ENCODE measurements at regions not wholly inside any gene's neighbourhood (a gene's known extent, or its start where the extent isn't known, plus 50 kb on each side); places are given as distances from the start of the nearest gene placed in this dataset.

DNA sequence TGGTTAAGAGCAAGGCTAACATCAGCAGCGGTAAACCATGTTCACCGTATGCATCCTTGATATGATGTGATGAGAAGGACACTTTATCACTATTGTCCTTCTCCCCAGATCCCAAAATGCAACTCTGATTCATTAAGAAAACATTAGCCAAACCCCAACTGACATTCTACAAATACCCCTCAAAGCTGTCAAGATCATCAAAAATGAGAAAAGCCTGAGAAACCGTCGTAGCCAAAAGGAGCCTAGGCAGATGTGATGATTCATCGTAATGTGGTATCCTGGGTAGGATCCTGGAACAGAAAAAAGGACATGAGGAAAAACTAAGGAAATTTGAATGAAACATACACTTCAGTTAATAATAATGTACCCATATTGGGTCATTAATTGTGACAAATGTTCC is 67.3 kb upstream of the ST6GAL2 start:
- H3K4me3 Mint-ChIP-seq = no peak overlapping the region

More for the DNA sequence above, 67.3 kb upstream of the ST6GAL2 start:
- H3K4me2 ChIP-seq = no peak overlapping the region
- TF ChIP-seq, protein P1, sequence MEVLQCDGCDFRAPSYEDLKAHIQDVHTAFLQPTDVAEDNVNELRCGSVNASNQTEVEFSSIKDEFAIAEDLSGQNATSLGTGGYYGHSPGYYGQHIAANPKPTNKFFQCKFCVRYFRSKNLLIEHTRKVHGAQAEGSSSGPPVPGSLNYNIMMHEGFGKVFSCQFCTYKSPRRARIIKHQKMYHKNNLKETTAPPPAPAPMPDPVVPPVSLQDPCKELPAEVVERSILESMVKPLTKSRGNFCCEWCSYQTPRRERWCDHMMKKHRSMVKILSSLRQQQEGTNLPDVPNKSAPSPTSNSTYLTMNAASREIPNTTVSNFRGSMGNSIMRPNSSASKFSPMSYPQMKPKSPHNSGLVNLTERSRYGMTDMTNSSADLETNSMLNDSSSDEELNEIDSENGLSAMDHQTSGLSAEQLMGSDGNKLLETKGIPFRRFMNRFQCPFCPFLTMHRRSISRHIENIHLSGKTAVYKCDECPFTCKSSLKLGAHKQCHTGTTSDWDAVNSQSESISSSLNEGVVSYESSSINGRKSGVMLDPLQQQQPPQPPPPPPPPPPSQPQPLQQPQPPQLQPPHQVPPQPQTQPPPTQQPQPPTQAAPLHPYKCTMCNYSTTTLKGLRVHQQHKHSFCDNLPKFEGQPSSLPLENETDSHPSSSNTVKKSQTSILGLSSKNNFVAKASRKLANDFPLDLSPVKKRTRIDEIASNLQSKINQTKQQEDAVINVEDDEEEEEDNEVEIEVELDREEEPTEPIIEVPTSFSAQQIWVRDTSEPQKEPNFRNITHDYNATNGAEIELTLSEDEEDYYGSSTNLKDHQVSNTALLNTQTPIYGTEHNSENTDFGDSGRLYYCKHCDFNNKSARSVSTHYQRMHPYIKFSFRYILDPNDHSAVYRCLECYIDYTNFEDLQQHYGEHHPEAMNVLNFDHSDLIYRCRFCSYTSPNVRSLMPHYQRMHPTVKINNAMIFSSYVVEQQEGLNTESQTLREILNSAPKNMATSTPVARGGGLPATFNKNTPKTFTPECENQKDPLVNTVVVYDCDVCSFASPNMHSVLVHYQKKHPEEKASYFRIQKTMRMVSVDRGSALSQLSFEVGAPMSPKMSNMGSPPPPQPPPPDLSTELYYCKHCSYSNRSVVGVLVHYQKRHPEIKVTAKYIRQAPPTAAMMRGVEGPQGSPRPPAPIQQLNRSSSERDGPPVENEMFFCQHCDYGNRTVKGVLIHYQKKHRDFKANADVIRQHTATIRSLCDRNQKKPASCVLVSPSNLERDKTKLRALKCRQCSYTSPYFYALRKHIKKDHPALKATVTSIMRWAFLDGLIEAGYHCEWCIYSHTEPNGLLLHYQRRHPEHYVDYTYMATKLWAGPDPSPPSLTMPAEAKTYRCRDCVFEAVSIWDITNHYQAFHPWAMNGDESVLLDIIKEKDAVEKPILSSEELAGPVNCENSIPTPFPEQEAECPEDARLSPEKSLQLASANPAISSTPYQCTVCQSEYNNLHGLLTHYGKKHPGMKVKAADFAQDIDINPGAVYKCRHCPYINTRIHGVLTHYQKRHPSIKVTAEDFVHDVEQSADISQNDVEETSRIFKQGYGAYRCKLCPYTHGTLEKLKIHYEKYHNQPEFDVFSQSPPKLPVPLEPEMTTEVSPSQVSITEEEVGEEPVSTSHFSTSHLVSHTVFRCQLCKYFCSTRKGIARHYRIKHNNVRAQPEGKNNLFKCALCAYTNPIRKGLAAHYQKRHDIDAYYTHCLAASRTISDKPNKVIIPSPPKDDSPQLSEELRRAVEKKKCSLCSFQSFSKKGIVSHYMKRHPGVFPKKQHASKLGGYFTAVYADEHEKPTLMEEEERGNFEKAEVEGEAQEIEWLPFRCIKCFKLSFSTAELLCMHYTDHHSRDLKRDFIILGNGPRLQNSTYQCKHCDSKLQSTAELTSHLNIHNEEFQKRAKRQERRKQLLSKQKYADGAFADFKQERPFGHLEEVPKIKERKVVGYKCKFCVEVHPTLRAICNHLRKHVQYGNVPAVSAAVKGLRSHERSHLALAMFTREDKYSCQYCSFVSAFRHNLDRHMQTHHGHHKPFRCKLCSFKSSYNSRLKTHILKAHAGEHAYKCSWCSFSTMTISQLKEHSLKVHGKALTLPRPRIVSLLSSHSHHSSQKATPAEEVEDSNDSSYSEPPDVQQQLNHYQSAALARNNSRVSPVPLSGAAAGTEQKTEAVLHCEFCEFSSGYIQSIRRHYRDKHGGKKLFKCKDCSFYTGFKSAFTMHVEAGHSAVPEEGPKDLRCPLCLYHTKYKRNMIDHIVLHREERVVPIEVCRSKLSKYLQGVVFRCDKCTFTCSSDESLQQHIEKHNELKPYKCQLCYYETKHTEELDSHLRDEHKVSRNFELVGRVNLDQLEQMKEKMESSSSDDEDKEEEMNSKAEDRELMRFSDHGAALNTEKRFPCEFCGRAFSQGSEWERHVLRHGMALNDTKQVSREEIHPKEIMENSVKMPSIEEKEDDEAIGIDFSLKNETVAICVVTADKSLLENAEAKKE (CRISPR knock-in tag; IDR thresholded peaks at IDR 0.05) = no peak
- TF ChIP-seq STAT1 (IDR thresholded peaks at IDR 0.05; ENCODE audit: unreplicated experiment) = no peak
- TF ChIP-seq, protein P2, sequence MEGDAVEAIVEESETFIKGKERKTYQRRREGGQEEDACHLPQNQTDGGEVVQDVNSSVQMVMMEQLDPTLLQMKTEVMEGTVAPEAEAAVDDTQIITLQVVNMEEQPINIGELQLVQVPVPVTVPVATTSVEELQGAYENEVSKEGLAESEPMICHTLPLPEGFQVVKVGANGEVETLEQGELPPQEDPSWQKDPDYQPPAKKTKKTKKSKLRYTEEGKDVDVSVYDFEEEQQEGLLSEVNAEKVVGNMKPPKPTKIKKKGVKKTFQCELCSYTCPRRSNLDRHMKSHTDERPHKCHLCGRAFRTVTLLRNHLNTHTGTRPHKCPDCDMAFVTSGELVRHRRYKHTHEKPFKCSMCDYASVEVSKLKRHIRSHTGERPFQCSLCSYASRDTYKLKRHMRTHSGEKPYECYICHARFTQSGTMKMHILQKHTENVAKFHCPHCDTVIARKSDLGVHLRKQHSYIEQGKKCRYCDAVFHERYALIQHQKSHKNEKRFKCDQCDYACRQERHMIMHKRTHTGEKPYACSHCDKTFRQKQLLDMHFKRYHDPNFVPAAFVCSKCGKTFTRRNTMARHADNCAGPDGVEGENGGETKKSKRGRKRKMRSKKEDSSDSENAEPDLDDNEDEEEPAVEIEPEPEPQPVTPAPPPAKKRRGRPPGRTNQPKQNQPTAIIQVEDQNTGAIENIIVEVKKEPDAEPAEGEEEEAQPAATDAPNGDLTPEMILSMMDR (conservative IDR thresholded peaks at IDR 0.05; ENCODE audit: low read depth in 2 of 2) = no peak
- no peak for TF ChIP-seq ZNF331 (CRISPR knock-in tag; IDR thresholded peaks at IDR 0.05; ENCODE audit: low read depth)
- no peak for TF ChIP-seq NANOG (IDR thresholded peaks at IDR 0.05; ENCODE audit: borderline replicate concordance)
- TF ChIP-seq, protein P3, sequence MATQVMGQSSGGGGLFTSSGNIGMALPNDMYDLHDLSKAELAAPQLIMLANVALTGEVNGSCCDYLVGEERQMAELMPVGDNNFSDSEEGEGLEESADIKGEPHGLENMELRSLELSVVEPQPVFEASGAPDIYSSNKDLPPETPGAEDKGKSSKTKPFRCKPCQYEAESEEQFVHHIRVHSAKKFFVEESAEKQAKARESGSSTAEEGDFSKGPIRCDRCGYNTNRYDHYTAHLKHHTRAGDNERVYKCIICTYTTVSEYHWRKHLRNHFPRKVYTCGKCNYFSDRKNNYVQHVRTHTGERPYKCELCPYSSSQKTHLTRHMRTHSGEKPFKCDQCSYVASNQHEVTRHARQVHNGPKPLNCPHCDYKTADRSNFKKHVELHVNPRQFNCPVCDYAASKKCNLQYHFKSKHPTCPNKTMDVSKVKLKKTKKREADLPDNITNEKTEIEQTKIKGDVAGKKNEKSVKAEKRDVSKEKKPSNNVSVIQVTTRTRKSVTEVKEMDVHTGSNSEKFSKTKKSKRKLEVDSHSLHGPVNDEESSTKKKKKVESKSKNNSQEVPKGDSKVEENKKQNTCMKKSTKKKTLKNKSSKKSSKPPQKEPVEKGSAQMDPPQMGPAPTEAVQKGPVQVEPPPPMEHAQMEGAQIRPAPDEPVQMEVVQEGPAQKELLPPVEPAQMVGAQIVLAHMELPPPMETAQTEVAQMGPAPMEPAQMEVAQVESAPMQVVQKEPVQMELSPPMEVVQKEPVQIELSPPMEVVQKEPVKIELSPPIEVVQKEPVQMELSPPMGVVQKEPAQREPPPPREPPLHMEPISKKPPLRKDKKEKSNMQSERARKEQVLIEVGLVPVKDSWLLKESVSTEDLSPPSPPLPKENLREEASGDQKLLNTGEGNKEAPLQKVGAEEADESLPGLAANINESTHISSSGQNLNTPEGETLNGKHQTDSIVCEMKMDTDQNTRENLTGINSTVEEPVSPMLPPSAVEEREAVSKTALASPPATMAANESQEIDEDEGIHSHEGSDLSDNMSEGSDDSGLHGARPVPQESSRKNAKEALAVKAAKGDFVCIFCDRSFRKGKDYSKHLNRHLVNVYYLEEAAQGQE (IDR thresholded peaks at IDR 0.05; ENCODE audit: unreplicated experiment) = no peak
- no peak for TF ChIP-seq POLR2AphosphoS5 (IDR thresholded peaks at IDR 0.05; ENCODE audit: low read depth)
- TF ChIP-seq EZH2phosphoT487 (IDR thresholded peaks at IDR 0.05; ENCODE audit: unreplicated experiment) = no peak
- TF ChIP-seq ZNF114 (CRISPR knock-in tag; IDR thresholded peaks at IDR 0.05) = no peak
- no peak for TF ChIP-seq EZH2 (IDR thresholded peaks at IDR 0.05; ENCODE audit: low read depth, unreplicated experiment)
- TF ChIP-seq JUNB (IDR thresholded peaks at IDR 0.05; ENCODE audit: unreplicated experiment) = no peak
- H3K9me2 ChIP-seq (ENCODE audit: insufficient read depth) = 0 out of 2 replicates have a peak, but pooled peaks cover 6% of the 10 kb centered on the region
- H3K79me2 ChIP-seq (replicated peaks; ENCODE audit: insufficient read depth) = no peaks in the 10 kb centered on the region
- no peaks in the 10 kb centered on the region for H3K4me1 ChIP-seq (ENCODE audit: insufficient read depth)
- Mint-ChIP-seq H3K36me3 (ENCODE audit: low read depth) (no peaks in the 10 kb centered on the region), H3K9me3 (no peaks in the 10 kb centered on the region), H3K4me1 (peaks cover 4% of the 10 kb centered on the region; the same call in 2 of the 3 replicates), H3K27ac (no peak overlapping the region), H3K27me3 (ENCODE audit: insufficient read depth, low read depth, poor library complexity) (no peaks in the 10 kb centered on the region)
- H2AFZ ChIP-seq = no peak overlapping the region
- H3F3A ChIP-seq (replicated peaks; ENCODE audit: low read depth) = no peaks in the 10 kb centered on the region
- ATAC-seq (no peak), DNase-seq (ENCODE audit: low spot score) (no peak)
- no peaks in the 10 kb centered on the region for H4K20me1 ChIP-seq (replicated peaks; ENCODE audit: insufficient read depth)
- H3K27ac ChIP-seq (ENCODE audit: low read depth) = no peak overlapping the region
- no peaks in the 10 kb centered on the region for H3K36me3 ChIP-seq (ENCODE audit: insufficient read depth)
- no peak overlapping the region for H3K4me3 ChIP-seq
- H3K27me3 ChIP-seq (ENCODE audit: insufficient read depth) = no peaks in the 10 kb centered on the region
